Heart left ventricle (tissue), 13 donors: ENCODE measurements at regions not wholly inside any gene's neighbourhood (a gene's known extent, or its start where the extent isn't known, plus 50 kb on each side); places are given as distances from the start of the nearest gene placed in this dataset.

Source experiments
- POLR2A ChIP-seq, 2 donors: fragments of 450-650 bp; IDR thresholded peaks; one replicate each; pipeline ENCODE4 v1.6.1; 2017; ENCODE audit warnings: antibody characterized with exemption in 2 of 2, mild to moderate bottlenecking in 2 of 2, moderate library complexity in 2 of 2
- TF ChIP-seq, protein P1 (sequence below), 12 donors: fragments of 200-600 bp; sonication (generic) in 4 of 12; IDR thresholded peaks; one replicate each; pipeline versions ENCODE4 v1.5.0 to v1.8.0; 2018 to 2022; ENCODE audit warnings: antibody characterized with exemption in 12 of 12, mild to moderate bottlenecking in 5 of 12
- donor health status: ischemic (EF 13 %, LVEDD 7.1; RV severe dilation, severe dysfunction).
- donor health status: DM: no; HTN: yes; CAD: no.
- donor health status: DM: no; HTN: no; CAD: no.
- donor health status: ischemic (EF 25% LVEDD 6.9; RV normal size, moderate dysfunction).
- donor health status: ischemic (EF 25% LVEDD 5.7; RV mildly dilated, moderate dysfunction).
- donor health status: ischemic (EF 35%, LVEDD 5.7; RV mildly dilated, moderate dysfunction).
- donor health status: nonischemic (EF 11% LVEDD 7.7; RV severe dilation, severe dysfunction).
- donor health status: DM: yes; HTN: yes; CAD: no.
- donor health status: PGD.
- donor health status: ischemic (EF 29% LVEDD 5.4; RV normal size, mild dysfunction).
- donor health status: nonischemic (EF 23%, LVEDD 6.1; RV moderate dilation, normal function).

- TF ChIP-seq, protein P1, sequence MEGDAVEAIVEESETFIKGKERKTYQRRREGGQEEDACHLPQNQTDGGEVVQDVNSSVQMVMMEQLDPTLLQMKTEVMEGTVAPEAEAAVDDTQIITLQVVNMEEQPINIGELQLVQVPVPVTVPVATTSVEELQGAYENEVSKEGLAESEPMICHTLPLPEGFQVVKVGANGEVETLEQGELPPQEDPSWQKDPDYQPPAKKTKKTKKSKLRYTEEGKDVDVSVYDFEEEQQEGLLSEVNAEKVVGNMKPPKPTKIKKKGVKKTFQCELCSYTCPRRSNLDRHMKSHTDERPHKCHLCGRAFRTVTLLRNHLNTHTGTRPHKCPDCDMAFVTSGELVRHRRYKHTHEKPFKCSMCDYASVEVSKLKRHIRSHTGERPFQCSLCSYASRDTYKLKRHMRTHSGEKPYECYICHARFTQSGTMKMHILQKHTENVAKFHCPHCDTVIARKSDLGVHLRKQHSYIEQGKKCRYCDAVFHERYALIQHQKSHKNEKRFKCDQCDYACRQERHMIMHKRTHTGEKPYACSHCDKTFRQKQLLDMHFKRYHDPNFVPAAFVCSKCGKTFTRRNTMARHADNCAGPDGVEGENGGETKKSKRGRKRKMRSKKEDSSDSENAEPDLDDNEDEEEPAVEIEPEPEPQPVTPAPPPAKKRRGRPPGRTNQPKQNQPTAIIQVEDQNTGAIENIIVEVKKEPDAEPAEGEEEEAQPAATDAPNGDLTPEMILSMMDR (IDR thresholded peaks at IDR 0.05) = no peak
- TF ChIP-seq POLR2A (IDR thresholded peaks at IDR 0.05) = no peak
Measured at GRCh38 chr16:25501530-25502255, 190.1 kb upstream of the HS3ST4 start.
